ENCODE measurements at regions not wholly inside any gene's neighbourhood (a gene's known extent, or its start where the extent isn't known, plus 50 kb on each side); places are given as distances from the start of the nearest gene placed in this dataset.

DNA sequence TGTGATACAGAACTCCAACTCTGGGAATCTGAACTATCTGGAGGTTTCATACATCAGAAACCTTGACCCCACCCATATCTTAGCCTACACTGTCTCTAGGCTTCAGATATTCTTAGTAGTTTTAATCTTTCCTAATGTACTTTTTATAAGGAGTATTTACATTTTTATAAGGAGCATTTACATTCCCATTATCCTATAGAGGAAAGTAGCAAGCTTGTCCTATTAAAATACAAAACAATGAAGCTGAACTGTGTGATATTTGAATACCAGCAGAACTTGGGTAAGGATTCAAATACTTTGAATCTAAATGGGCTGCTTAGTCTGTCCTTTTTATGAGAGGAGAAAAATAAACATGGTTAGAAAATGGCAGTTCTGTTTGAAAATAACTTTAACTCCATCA, 247.4 kb downstream of the FMR1NB start:
- Mint-ChIP-seq H3K27ac (ENCODE audit: unreplicated experiment) (no peak overlapping the region), H3K36me3 (ENCODE audit: unreplicated experiment) (no peaks in the 10 kb centered on the region), H3K9me3 (ENCODE audit: unreplicated experiment) (peaks cover 40% of the 10 kb centered on the region), H3K4me3 (ENCODE audit: unreplicated experiment) (no peak overlapping the region), H3K4me1 (ENCODE audit: unreplicated experiment) (no peaks in the 10 kb centered on the region), H3K27me3 (ENCODE audit: unreplicated experiment) (no peaks in the 10 kb centered on the region)
- no peak for DNase-seq (ENCODE audit: extremely low spot score, unreplicated experiment)
- TF ChIP-seq, protein P1, sequence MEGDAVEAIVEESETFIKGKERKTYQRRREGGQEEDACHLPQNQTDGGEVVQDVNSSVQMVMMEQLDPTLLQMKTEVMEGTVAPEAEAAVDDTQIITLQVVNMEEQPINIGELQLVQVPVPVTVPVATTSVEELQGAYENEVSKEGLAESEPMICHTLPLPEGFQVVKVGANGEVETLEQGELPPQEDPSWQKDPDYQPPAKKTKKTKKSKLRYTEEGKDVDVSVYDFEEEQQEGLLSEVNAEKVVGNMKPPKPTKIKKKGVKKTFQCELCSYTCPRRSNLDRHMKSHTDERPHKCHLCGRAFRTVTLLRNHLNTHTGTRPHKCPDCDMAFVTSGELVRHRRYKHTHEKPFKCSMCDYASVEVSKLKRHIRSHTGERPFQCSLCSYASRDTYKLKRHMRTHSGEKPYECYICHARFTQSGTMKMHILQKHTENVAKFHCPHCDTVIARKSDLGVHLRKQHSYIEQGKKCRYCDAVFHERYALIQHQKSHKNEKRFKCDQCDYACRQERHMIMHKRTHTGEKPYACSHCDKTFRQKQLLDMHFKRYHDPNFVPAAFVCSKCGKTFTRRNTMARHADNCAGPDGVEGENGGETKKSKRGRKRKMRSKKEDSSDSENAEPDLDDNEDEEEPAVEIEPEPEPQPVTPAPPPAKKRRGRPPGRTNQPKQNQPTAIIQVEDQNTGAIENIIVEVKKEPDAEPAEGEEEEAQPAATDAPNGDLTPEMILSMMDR (IDR thresholded peaks at IDR 0.05) = no peak

GRCh38 chrX:148229801-148230303, 248.7 kb downstream of the FMR1NB start:
- TF ChIP-seq, protein P1 (IDR thresholded peaks at IDR 0.05) = no peak
- H3K4me1 Mint-ChIP-seq (ENCODE audit: unreplicated experiment) = no peaks in the 10 kb centered on the region
- no peak overlapping the region for H3K4me3 Mint-ChIP-seq (ENCODE audit: unreplicated experiment)
- H3K36me3 Mint-ChIP-seq (ENCODE audit: unreplicated experiment) = no peaks in the 10 kb centered on the region
- DNase-seq (ENCODE audit: extremely low spot score, unreplicated experiment) = no peak
- no peak overlapping the region for H3K27ac Mint-ChIP-seq (ENCODE audit: unreplicated experiment)
- H3K9me3 Mint-ChIP-seq (ENCODE audit: unreplicated experiment) = peaks cover 42% of the 10 kb centered on the region
- no peaks in the 10 kb centered on the region for H3K27me3 Mint-ChIP-seq (ENCODE audit: unreplicated experiment)

DNA sequence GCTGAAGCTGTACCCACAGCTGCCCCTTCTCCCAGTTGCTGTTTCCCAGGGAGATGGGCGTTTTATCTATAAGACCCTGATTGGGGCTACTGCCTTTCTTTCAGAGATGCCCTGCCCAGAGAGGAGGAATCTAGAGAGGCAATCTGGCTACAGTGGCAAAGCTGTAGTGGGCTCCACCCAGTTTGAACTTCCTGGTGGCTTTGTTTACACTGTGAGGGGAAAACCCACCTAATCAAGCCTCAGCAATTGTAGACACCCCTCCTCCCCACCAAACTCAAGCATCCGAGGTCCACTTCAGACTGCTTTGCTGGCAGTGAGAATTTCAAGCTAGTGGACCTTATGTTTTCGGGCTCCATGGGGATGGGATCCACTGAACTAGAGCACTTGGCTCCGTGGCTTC, 240.4 kb upstream of the AFF2 start:
- TF ChIP-seq, protein P1 (IDR thresholded peaks at IDR 0.05) = no peak
- Mint-ChIP-seq H3K9me3 (ENCODE audit: unreplicated experiment) (peaks cover 35% of the 10 kb centered on the region), H3K36me3 (ENCODE audit: unreplicated experiment) (no peaks in the 10 kb centered on the region)

GRCh38 chrX:148265829-148266228, 234.6 kb upstream of the AFF2 start:
- Mint-ChIP-seq H3K36me3 (ENCODE audit: unreplicated experiment) (no peaks in the 10 kb centered on the region), H3K27ac (ENCODE audit: unreplicated experiment) (no peak overlapping the region), H3K4me3 (ENCODE audit: unreplicated experiment) (no peak overlapping the region), H3K27me3 (ENCODE audit: unreplicated experiment) (no peaks in the 10 kb centered on the region), H3K4me1 (ENCODE audit: unreplicated experiment) (no peaks in the 10 kb centered on the region), H3K9me3 (ENCODE audit: unreplicated experiment) (peaks cover 42% of the 10 kb centered on the region)
- TF ChIP-seq, protein P1 (IDR thresholded peaks at IDR 0.05) = no peak
- no peak for DNase-seq (ENCODE audit: extremely low spot score, unreplicated experiment)

More for the DNA sequence above, 240.4 kb upstream of the AFF2 start:
- Mint-ChIP-seq H3K27ac (ENCODE audit: unreplicated experiment) (no peak overlapping the region), H3K27me3 (ENCODE audit: unreplicated experiment) (no peaks in the 10 kb centered on the region), H3K4me3 (ENCODE audit: unreplicated experiment) (no peak overlapping the region), H3K4me1 (ENCODE audit: unreplicated experiment) (no peaks in the 10 kb centered on the region)
- DNase-seq (ENCODE audit: extremely low spot score, unreplicated experiment) = no peak

- Mint-ChIP-seq H3K27me3 (ENCODE audit: unreplicated experiment) (no peaks in the 10 kb centered on the region), H3K4me1 (ENCODE audit: unreplicated experiment) (no peaks in the 10 kb centered on the region), H3K4me3 (ENCODE audit: unreplicated experiment) (no peak overlapping the region), H3K9me3 (ENCODE audit: unreplicated experiment) (peaks cover 42% of the 10 kb centered on the region), H3K36me3 (ENCODE audit: unreplicated experiment) (no peaks in the 10 kb centered on the region), H3K27ac (ENCODE audit: unreplicated experiment) (no peak overlapping the region)
- no peak for DNase-seq (ENCODE audit: extremely low spot score, unreplicated experiment)
- TF ChIP-seq, protein P1 (IDR thresholded peaks at IDR 0.05) = no peak
These were observed 231.7 kb upstream of the AFF2 start for GRCh38 chrX:148268673-148269072.

Data from osteocyte (in vitro differentiated cells).